ENCODE measurements at regions not wholly inside any gene's neighbourhood (a gene's known extent, or its start where the extent isn't known, plus 50 kb on each side); places are given as distances from the start of the nearest gene placed in this dataset.
"Not testable (repeated sequence)": the region's sequence is repeated elsewhere in the genome, so short reads cannot be mapped to it uniquely, and the experiment has no call there.

DNA sequence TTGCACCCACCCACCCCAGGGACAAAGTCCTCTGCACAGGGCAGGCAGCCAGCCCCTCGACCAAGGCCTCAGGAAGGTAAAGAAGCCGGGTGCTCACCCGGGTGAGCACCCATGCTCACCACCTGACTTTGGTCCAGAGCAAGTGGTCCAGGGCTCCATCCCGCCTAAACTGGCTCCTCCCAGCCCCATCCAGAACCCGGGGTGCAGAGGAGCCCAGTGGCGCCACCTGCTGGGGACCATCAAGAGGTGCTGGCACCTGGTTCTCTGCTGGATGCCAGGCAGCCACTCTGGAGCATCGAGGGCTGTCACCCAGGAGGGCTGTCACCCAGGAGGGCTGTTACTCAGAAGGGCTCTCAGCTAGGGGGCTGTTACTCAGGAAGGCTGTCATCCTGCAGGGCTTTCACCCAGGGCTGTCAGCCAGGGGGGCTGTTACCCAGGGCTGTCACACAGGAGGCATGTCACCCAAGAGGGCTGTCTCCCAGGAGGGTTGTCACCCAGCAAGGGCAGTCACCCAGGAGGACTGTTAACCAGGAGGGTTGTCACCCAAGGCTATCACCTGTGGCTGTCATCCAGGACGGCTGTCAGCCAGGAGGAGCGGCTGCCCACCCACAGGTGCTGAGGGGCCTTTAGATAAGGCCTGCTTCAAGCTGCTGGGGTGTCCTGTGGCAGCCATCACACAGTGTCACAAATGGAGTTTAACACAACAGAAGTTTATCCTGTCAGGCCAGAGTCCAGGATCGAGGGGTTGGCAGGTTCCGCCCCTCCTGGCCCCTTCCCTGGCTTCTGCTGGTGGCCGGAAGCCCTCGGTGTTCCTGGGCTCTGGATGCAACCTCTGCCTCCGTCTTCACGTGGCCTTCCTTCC, 98.5 kb downstream of the TNFRSF13B start:
- no peak overlapping the region for H3K27ac ChIP-seq
- no peak overlapping the region for H3K4me3 ChIP-seq
- DNase-seq (ENCODE audit: low spot score), result no peak
- TF ChIP-seq, protein P1, sequence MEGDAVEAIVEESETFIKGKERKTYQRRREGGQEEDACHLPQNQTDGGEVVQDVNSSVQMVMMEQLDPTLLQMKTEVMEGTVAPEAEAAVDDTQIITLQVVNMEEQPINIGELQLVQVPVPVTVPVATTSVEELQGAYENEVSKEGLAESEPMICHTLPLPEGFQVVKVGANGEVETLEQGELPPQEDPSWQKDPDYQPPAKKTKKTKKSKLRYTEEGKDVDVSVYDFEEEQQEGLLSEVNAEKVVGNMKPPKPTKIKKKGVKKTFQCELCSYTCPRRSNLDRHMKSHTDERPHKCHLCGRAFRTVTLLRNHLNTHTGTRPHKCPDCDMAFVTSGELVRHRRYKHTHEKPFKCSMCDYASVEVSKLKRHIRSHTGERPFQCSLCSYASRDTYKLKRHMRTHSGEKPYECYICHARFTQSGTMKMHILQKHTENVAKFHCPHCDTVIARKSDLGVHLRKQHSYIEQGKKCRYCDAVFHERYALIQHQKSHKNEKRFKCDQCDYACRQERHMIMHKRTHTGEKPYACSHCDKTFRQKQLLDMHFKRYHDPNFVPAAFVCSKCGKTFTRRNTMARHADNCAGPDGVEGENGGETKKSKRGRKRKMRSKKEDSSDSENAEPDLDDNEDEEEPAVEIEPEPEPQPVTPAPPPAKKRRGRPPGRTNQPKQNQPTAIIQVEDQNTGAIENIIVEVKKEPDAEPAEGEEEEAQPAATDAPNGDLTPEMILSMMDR (IDR thresholded peaks at IDR 0.05), result no peak

DNA sequence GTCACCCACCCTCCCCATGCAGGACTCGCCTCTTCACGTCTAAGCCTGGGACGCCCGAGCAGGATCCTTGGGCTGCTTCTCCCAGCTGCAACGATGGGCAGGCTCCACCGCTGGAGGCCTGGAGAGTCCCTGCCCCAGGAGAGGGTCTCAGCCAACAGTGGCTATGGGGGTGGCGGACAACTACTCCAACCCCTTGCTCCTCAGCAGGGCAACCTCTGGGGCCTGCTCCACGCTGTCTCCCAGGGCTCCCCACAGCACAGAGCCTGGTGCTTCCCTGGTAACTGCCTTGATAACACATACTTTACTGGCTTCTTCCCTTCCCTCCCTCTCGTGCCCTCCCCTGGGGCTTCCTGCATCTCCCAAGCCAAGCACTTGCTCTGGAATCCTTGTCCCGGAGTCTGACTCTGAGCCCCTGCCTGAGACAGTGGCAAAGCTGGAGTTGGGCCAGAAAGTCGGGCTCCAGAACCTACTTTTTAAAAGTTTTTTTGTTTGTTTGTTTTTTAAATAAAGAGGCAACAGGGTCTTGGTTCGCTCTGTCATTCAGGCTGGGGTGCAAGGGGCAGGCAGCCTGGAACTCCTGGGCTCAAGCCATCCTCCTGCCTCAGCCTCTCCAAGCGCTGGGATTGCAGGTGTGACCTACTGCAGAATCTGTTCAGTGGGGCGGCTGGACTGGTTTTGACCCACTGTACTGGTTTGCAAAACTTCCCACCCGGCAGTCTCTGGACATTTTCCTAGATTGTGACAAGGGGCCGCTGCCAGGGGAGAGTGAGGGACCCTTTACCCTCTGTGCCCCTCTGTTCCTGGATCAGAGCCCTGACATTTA, 99.4 kb downstream of the TNFRSF13B start:
- no peak overlapping the region for H3K27ac ChIP-seq
- H3K4me3 ChIP-seq, result no peak overlapping the region
- peak; percentile 40 for DNase-seq (ENCODE audit: low spot score)
- TF ChIP-seq, protein P1 (IDR thresholded peaks at IDR 0.05), result no peak

DNA sequence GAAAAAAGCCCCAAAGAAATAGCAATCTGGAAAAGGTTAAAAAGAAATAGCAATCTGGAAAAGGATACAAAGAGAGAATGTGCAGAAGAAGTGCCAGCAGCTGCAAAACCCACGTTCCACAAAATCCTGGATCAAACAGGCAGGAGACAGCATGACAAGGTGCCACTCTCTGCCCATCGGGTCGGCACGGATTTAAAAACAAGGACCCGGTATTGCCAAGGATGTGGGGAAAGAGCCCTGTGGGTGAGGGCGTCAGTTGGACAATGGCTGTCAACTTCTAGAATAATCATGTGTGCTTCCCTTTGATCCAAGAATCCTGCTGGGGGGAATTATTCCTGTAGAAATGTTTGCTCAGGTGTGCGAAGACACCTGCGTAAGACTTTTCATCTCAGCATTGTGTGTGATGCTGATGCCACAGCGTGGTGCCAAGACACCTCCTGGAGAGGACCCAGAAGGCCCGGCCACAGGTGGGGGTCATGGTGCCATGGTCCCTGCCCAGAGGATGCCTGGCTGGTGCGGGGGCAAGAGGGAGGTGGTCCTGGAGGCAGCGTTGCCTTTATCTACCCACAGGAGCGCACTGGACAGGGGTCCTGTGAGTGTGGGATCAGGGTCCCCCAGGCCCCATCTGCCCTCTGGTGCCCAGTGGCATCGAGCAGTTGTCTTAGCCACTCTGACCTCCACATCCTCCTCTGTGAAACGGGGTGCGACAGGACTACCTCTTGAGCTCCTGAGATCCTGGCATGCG, 100.3 kb downstream of the TNFRSF13B start:
- DNase-seq (ENCODE audit: low spot score), result peak; percentile 31
- H3K4me3 ChIP-seq, H3K27ac ChIP-seq: not testable (repeated sequence)

DNA sequence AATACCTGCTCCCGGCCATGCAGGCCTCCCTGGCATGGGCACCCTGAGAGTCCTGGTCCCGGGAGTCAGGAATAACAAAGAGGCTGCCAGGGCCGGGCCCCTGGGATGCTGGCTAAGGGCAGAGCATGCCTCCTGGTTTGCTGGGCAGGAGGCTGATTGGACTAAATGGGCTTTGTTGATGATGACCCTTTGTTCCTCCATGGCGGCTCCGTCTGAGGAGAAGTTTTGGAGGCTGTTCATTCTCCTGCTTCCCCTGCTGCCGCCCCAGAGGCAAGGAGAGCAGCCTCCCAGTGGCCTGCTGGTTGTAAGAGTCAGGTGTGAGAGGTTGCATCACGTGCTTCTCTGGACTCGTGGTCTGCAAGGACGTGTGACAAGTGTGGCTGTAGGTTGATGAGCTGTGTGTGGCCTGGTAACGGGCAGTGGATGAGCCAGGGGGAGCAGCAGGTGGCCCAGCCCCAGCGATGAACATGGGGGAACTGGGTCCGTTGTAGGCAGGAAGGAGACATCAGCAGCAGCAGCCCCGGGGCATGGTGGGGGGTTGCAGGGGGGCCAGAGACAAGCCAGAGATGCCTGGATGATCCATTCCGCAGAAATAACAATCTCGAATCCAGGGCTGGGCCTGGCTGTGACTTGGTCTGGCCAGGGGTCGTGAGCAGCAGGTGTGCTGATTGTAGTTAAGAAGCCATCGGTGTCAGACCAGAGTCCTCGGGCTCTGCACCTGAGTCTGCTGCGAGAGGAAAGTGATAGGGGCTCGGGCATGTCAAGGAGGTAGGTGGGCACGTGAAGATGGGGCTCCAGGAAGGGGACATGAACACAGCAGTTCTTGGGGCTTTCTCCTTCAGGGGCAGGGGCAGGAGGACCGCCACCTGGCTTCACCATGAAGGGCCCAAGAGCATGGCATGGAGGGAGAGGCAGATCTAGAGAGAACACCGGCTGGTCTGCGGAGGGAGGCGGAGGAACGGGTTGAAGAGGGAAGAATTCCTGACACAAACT, 101.4 kb downstream of the TNFRSF13B start:
- H3K4me3 ChIP-seq, result no peak overlapping the region
- DNase-seq (ENCODE audit: low spot score), result peak; percentile 59
- no peak overlapping the region for H3K27ac ChIP-seq
- TF ChIP-seq, protein P1 (IDR thresholded peaks at IDR 0.05), result no peak

DNA sequence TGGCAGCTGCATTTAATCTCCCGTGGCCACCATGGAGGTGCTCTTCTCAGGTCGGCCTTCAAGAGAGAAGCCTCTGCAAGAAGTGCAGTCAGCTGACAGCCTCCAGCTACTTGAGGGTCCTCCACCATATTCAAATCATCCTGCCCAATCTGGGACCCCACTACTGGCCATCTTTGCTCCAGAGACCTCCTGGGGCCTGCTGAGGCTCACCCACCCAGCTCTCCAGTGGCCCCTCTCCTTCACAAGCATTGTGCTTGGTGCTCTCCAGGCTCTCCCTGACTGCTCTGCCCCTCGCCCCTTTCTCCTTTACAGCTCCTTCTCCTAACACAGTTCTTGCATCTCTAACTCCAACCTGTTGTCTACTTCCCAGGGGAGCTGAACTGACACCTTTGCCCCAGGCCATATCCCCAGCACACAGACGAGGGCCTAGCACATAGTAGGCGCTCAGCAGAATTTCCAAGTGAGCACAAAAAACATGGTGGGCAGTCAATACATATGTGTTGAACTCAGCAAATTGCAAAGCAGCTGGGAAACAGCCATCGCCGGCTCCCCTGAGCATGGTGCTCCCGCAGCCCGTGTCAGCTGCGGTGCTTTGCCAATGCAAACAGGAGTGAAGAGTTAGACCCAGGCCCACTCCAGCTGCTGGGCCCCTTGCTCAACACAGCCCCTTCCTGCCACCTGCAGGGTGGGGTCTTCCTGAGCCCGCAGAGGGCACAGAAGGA, 102.2 kb downstream of the TNFRSF13B start:
- peak; percentile 41 for DNase-seq (ENCODE audit: low spot score)
- not testable (repeated sequence) for H3K27ac ChIP-seq

DNA sequence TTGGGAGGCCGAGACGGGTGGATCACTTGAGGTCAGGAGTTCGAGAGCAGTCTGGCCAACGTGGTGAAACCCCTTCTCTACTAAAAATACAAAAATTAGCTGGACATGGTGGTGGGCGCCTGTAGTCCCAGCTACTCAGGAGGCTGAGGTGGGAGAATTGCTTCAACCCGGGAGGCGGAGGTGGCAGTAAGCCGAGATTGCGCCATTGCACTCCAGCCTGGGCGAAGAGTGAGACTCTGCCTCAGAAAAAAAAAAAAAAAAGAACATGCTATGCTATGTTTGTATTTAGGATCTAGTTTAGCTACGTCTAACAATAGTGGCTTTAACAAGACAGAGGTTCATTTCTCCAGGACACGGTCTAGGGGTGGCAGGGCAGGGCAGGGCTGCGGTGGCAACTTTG, 103.3 kb downstream of the TNFRSF13B start:
- H3K4me3 ChIP-seq; DNase-seq (ENCODE audit: low spot score); H3K27ac ChIP-seq: not testable (repeated sequence)

More for the DNA sequence above, 102.2 kb downstream of the TNFRSF13B start:
- H3K4me3 ChIP-seq, result not testable (repeated sequence)

DNA sequence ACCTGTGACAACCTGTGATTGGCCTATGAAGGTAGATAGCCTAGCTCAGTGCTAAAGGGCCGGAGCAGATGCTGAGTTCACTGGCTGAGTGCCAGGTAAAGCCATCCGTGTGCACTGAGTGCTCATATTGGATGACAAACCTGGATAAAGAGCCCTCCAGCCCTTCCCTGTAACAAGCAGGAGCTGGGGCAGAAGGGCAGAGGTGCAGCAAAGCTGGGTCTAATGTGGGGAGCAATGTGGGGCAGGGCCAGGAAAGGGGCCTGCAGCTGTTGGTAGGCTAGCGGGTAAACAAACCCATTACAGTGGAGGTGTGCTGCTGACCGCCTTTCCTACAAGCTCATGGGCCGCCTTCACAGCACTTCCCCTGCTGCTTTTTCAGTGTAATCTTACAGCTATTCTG, 104.4 kb downstream of the TNFRSF13B start:
- DNase-seq (ENCODE audit: low spot score); H3K27ac ChIP-seq; H3K4me3 ChIP-seq: not testable (repeated sequence)

DNA sequence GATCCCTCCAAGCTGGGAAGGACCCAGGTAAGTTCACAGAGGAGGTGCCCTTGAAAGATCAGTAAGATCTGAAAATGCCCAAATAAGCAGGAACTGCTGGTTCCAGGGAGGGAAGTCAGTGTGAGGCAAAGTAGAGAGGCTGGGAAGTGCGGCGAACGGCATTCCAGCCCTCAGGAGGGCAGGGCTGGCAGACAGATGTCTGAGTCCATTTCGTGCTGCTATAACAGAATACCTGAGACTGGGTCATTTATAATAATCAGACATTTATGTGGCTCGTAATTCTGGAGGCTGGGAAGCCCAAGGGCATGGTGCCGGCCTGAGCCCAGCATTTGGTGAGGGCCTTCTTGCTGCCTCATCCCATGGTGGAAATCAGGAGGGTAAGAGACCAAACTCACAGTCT, 105.1 kb downstream of the TNFRSF13B start:
- not testable (repeated sequence) for H3K4me3 ChIP-seq; DNase-seq (ENCODE audit: low spot score); H3K27ac ChIP-seq
